ENCODE measurements at regions not wholly inside any gene's neighbourhood (a gene's known extent, or its start where the extent isn't known, plus 50 kb on each side); places are given as distances from the start of the nearest gene placed in this dataset.

- DNase-seq: no peak
Measured at GRCh38 chr2:16268301-16269000, 328.1 kb downstream of the MYCN start.

GRCh38 chr2:16266571-16266970, 326.2 kb downstream of the MYCN start:
- DNase-seq: no peak

DNA sequence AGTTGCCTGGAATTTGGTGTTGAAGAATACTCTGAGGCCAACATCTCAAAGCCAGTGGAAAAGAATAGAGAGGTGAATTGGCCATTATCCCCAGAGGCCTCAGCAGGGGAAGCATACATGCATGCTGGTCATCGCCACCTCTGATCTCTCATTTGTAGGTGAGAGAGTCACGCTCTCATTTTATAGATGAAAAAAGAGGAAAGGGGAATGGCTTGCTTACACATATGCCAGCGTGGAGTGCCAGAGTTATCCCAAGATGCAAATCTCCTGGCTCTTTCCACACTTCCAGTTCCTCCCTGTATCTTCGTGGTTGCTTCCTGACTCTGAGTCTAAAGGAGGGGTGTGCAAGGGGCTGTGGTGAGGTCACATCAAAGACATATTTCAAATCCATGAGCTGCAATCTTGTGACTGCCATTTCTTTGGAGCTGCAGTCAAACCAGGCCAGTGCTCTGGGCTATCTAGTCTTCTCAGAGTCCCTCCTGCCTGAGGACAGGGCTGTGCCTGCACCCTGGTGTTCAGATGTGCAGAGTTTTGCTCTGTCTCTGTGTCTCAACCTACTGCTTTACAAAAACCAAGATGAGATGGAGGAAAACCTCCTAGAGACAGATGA, 324.7 kb downstream of the MYCN start:
- no peak for DNase-seq

DNA sequence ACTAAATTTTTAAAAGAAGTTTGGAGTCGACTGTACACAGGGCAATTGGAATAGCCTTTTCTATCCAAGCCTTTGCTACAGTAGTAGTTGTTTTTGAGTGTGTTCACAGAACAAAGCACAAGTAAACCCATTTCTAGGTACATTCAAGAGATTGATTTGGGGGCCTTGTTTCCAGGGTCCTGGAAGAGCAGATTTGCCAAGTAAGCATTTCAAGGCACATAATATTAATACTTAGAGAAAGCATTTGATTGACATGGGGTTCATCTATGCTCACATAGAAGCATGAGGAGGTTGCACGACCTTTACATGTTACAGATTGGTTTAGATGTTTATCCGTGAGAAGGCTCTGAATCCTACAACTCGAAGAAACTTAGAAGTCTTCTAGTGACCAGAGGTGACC, 324.1 kb downstream of the MYCN start:
- no peak for DNase-seq

- DNase-seq: no peak
Measured at GRCh38 chr2:16263241-16263890, 323.0 kb downstream of the MYCN start.

GRCh38 chr2:16262526-16263178, 322.3 kb downstream of the MYCN start:
- no peak for DNase-seq

- no peak for DNase-seq
Measured at GRCh38 chr2:16261791-16262190, 321.4 kb downstream of the MYCN start.

DNA sequence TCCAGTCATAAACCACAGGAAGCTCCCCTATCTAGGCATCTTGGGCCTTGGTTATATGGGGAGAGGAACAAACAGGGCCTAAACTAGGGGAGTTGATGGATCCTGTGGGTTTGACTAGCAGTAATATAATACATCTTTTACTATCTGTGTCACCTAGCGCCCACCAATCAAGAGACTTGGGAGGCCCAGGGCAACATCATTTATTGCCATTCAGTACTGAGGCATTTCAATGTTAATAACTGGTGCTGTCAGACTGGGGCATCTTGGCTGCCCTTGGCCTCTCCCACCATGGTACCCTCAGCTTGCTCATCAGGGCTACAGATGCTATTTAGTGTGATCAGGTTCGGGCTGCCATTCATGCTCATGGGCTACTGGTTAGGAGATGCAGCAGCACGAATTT, 320.7 kb downstream of the MYCN start:
- no peak for DNase-seq

DNA sequence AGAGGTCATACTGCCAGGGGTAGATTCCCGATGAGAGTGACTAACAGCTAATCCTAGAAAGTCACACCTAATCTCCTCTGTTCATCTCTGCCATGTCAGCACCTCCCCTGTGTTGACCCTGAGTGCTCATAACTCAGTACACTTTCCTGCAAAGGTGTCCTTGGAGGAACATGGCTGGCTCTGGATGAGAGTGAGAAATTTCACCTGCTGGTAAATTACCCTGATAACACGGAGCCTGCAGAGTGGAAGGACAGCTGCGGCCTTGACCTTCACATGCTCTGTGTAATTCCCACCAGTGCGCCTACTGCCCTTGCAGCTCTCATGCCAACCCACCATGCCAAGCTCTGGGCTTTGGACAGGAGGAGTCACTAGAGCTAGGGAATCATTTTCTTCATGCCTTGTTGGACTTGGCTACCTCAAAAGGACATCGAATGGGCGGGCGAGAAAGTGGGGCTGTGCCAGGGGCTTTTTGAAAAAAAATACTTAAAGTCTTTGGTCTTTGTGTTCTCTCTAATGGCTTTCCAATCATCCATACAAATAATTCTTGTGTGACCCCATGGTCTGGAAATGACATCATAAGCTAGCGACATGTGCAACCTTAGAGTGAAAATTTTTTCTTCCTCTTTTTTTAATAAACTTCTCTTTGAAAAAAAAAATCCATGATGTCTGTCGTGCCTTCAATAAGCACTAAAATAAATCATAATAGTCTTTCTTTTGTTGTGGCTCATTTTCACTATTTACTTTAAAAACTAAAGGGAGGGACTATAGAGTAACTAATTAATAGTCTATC, 319.9 kb downstream of the MYCN start:
- DNase-seq: no peak

- no peak for DNase-seq
Measured at GRCh38 chr2:16259010-16259409, 318.7 kb downstream of the MYCN start.

DNA sequence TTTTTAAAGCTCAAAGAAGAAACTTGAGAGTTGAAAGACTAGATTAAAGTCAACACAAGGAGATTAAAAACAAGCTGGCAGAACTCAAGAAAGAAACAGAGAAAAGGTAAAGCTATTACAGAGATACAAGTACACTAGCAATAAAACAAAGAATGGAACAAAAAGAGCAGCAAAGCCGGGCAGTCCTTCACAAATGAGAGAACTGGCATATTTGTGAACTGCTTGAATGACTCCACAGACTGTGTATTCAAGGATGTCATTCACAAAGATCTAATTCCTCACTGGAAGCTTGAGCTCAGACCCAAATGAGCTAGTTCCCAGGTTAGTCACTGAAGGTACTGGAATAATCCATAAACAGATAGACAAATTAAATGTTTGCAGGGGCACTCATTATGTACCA, 318.0 kb downstream of the MYCN start:
- DNase-seq: no peak

DNA sequence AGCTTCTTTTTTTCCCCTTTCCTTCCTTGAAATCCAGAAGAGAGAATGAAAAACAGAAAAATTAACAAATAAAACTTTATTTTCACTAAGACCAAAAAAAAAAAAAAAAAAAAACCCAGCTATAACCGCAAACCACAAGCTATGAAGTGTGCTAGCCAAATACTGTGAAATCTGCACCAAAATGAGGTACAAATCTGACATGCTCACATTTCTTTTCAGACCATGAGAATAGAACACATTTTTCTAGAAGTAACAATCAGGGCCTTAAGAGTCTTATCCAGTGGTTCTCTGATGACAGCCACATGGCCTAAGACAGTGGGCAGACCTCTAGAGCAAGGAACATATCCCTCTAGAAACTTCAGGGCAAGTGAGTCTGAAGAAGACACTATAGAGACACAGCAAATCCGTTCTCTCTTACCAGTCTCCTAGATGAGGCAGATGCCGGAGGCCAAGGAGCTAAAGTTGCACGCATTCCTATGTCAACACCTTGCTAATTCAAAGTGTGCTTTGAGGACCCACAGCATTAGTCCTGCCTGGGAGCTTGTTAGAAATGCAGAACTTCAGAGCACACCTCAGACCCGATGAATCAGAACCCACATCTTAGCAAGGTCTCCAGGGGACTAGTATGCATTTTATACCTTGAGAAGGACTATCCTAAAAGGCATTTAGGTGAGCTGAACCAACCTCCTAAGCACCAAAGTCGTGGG, 317.1 kb downstream of the MYCN start:
- no peak for DNase-seq

DNA sequence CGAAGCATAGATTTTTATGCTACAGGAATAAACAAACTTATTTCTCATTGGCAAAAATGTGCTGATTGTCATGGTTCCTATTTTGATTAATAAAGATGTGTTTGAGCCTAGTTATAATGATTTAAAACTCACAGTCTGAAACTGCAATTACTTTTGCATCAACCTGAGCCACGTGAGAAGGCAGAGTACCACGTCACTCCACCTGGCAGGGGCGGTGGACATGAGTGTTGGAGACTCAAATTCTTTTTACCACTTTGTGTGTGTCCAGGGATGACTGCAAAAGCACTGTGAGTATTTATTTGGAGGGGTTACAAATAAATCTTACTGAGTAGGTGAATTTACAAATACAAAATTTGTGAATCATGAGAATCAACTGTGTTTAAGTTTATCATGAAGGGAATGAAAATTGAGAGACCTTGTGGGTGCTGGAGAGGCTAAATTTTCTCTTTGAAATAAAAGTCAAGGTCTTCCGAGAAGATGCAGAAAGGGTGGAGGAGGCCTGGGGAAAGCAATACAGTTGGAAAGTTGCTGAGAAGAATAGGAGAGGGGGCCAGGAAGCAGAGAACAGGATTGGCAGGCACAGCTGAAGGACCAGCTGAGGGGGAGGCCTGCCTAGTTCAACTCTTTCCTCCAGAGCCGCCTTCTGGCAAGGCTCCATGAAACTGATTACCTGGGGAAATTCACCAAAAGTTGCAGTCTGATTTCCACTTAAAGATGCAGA, 316.4 kb downstream of the MYCN start:
- no peak for DNase-seq

GRCh38 chr2:16255120-16255519, 314.8 kb downstream of the MYCN start:
- DNase-seq: no peak

DNA sequence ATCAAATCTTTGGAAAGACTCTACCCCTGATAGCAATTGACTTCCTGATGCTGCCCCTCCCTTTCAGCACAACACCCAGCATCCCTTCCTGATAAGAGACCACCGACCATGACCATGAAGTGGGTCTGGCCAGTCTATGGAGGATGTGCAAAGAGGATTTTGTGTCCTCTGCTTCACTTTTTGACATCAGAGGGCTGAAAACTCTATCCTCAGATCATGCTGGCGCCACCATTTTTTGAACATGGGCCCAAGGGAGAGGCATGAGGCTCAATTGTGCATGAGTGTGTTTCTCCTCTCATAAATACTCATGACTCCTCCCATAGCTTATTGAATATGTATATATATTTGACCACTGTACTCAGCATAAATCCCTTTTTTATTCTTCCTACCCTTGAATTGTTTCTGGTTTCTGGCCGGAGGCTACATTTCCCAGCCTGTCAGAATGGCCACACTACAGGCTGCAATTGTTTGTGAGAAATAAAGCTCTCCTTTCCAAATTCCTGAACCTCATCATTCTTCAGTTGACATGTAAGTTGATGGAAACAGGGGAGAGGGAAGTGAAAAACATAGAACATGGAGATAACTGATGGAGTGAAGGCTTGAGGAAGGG, 314.1 kb downstream of the MYCN start:
- no peak for DNase-seq

- DNase-seq: no peak
Measured at GRCh38 chr2:16253291-16253690, 312.9 kb downstream of the MYCN start.

DNA sequence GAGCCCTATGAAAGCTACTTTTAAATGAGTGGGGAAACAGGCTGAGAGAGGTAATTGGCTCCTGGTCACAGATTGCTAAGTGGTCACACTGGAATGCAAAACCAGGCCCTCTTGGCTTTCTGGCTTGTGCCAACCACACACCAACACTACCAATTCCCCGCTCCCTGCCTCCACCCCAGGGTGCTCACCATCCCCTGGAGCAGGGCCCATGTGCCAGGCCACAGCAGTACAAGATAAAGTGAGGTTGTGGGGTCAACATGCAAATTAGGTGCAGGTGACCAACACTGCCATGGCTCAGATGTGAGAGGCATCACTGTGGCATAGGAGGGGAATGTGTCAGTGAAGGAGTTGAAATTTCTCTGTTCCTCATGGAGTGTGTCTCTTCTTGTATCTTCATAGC, 312.5 kb downstream of the MYCN start:
- no peak for DNase-seq

DNA sequence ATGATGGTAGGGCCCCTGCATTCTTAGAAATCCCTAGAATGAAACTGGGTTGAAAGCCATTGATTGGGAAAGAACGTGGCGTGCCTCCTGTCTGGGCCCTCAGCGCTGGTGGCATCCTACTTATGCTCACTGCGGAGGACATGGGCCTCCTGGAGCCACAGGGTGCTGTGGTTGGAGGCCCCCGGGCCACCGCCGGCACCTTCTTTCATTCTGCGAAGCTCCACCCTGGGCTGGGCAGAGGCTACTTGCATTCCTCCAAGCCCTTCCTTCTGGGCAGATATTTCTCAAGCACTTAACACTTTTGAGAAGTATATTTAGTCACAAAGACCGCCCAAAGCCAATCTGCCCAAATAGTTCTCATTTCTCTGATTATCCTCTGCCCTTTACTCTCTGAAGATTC, 311.9 kb downstream of the MYCN start:
- DNase-seq: no peak

DNA sequence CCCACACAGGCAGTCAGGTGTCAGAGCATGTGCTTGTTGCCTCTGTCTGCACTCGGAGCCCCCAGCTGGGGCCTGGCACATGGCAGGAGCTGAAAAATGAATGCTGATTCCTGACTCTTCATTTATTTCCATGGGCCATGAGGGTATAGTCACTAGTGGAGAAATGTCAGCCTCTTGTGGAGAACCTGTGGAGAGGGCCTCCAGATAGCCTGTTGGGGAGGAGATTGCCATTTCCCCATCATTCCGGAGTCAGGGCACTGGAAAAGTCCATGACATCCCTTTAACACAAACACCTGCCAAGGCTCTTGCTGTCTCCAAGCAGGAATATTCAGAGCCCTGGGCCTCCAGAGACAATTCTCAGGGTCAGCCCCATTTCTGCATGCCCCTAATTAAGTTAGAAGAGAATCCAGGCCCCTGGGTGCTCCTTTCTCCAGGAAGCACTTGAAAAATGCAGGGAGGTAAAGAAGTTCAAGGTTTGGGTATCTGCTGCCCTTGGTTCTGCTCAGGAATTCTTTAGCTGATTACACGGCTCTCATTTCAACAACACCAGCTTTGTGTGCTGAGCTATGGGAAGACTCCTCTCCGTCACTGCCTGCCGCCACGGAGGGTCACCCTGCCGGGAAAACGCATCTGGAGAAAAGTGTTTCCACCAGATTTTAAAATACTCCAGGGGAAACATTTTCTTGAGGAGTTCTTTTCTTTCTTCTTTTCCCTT, 311.3 kb downstream of the MYCN start:
- DNase-seq: no peak

- DNase-seq: no peak
Measured at GRCh38 chr2:16250886-16251285, 310.5 kb downstream of the MYCN start.

GRCh38 chr2:16250466-16250865, 310.1 kb downstream of the MYCN start:
- no peak for DNase-seq

Measured in stimulated activated CD4-positive, alpha-beta T cell treated with anti-CD3 and anti-CD28 coated beads, Interleukin-2, amount 100 ng/mL, for 24 hours (primary cell).